ENCODE measurements at regions not wholly inside any gene's neighbourhood (a gene's known extent, or its start where the extent isn't known, plus 50 kb on each side); places are given as distances from the start of the nearest gene placed in this dataset.

DNA sequence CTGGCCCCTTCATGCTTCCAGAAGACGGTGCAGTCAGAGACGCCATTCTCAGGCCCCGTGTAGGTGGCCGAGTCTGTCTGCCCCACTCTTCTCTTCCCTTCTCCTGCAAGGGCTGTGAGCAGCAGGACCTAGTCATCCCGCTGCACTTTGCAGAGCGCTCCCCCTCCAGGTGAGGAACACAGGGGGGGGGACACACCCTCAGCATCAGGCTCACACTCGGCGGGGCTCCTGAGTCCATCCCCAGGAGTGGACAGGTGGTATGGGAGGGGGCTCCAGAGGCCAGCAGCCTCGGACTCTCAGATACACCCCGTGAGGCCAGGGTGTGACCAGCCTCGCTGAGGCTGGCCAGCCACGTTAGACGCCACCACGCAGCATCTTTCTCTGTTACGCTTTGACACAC is 460.5 kb upstream of the MYT1L start:
- Histone ChIP-seq H3K9ac (ENCODE audit: low read length) (no peak overlapping the region), H3F3A (ENCODE audit: insufficient read depth, low read length) (no peaks in the 10 kb centered on the region), H3K79me2 (ENCODE audit: insufficient read depth, low read length) (no peaks in the 10 kb centered on the region), H2AFZ (ENCODE audit: low read length) (no peak overlapping the region), H3K9me2 (ENCODE audit: low read depth, low read length) (no peaks in the 10 kb centered on the region), H3K4me2 (ENCODE audit: low read length) (no peak overlapping the region), H3K27me3 (ENCODE audit: insufficient read depth, low read length) (no peaks in the 10 kb centered on the region), H3K36me3 (ENCODE audit: insufficient read depth, low read length) (no peaks in the 10 kb centered on the region), H3K4me3 (ENCODE audit: low read depth, low read length, poor library complexity, severe bottlenecking) (no peak overlapping the region), H3K4me1 (ENCODE audit: insufficient read depth, low read length, severe bottlenecking) (no peaks in the 10 kb centered on the region), H3K9me3 (ENCODE audit: low read length) (no peaks in the 10 kb centered on the region), H4K20me1 (ENCODE audit: insufficient read depth, low read length) (no peaks in the 10 kb centered on the region), H3K27ac (ENCODE audit: low read depth, low read length, poor library complexity, severe bottlenecking) (no peak overlapping the region)
- TF ChIP-seq, protein P1, sequence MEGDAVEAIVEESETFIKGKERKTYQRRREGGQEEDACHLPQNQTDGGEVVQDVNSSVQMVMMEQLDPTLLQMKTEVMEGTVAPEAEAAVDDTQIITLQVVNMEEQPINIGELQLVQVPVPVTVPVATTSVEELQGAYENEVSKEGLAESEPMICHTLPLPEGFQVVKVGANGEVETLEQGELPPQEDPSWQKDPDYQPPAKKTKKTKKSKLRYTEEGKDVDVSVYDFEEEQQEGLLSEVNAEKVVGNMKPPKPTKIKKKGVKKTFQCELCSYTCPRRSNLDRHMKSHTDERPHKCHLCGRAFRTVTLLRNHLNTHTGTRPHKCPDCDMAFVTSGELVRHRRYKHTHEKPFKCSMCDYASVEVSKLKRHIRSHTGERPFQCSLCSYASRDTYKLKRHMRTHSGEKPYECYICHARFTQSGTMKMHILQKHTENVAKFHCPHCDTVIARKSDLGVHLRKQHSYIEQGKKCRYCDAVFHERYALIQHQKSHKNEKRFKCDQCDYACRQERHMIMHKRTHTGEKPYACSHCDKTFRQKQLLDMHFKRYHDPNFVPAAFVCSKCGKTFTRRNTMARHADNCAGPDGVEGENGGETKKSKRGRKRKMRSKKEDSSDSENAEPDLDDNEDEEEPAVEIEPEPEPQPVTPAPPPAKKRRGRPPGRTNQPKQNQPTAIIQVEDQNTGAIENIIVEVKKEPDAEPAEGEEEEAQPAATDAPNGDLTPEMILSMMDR (IDR thresholded peaks at IDR 0.05; ENCODE audit: low read length) = no peak
- TF ChIP-seq EZH2 (IDR thresholded peaks at IDR 0.05; ENCODE audit: borderline replicate concordance, low read length) = no peak

DNA sequence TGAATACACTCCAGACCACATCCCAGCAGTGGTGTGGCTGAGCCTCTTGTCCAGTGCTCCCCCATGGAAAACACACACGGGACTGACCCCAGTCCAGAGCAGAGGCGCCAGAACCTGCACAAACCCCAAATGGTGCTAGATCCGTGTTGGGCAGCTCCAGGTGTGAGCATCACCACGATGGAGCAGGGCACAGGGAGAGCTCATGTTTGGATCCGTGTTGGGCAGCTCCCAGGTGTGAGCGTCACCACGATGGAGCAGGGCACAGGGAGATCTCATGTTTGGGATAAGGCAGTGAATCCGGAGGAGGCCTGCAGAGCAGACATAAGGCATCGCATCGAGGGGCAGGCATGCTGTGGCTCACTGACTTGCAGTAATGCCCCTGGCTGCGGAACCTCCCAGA is 460.0 kb upstream of the MYT1L start:
- no peak overlapping the region for H2AFZ ChIP-seq (ENCODE audit: low read length)
- no peaks in the 10 kb centered on the region for H3K9me3 ChIP-seq (ENCODE audit: low read length)
- H3K4me3 ChIP-seq (ENCODE audit: low read depth, low read length, poor library complexity, severe bottlenecking) = no peak overlapping the region
- H3K4me2 ChIP-seq (ENCODE audit: low read length) = no peak overlapping the region
- H3K4me1 ChIP-seq (ENCODE audit: insufficient read depth, low read length, severe bottlenecking) = no peaks in the 10 kb centered on the region
- no peak for TF ChIP-seq EZH2 (IDR thresholded peaks at IDR 0.05; ENCODE audit: borderline replicate concordance, low read length)
- TF ChIP-seq, protein P1 (IDR thresholded peaks at IDR 0.05; ENCODE audit: low read length) = no peak
- no peaks in the 10 kb centered on the region for H3F3A ChIP-seq (ENCODE audit: insufficient read depth, low read length)
- H3K36me3 ChIP-seq (ENCODE audit: insufficient read depth, low read length) = no peaks in the 10 kb centered on the region
- no peak overlapping the region for H3K27ac ChIP-seq (ENCODE audit: low read depth, low read length, poor library complexity, severe bottlenecking)
- no peaks in the 10 kb centered on the region for H4K20me1 ChIP-seq (ENCODE audit: insufficient read depth, low read length)
- H3K79me2 ChIP-seq (ENCODE audit: insufficient read depth, low read length) = no peaks in the 10 kb centered on the region
- no peaks in the 10 kb centered on the region for H3K9me2 ChIP-seq (ENCODE audit: low read depth, low read length)
- no peak overlapping the region for H3K9ac ChIP-seq (ENCODE audit: low read length)
- H3K27me3 ChIP-seq (ENCODE audit: insufficient read depth, low read length) = no peaks in the 10 kb centered on the region

DNA sequence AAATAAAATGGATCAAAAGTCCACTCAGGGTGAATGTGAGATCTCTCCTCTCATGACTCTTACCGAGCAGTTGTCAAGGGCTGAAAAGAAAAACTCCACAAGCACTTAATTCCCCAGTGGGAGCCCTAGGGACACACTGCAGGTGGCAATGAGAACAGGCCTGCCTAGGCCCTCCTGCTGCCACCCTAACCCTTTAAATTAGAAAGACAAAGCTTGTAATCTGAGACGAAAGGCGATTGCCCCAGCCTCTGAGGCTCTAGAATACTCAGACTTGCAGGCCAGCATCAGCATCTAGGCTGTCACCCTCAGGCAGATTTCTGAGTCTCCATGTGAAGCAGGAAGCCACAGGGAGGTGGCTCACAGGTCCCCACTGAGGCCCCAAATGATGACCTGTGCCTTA is 457.0 kb upstream of the MYT1L start:
- H3K4me1 ChIP-seq (ENCODE audit: insufficient read depth, low read length, severe bottlenecking) = no peaks in the 10 kb centered on the region

More for the DNA sequence above, 457.0 kb upstream of the MYT1L start:
- Histone ChIP-seq H3K9me3 (ENCODE audit: low read length) (no peaks in the 10 kb centered on the region), H3K4me2 (ENCODE audit: low read length) (no peak overlapping the region), H3K79me2 (ENCODE audit: insufficient read depth, low read length) (no peaks in the 10 kb centered on the region), H3K9ac (ENCODE audit: low read length) (no peak overlapping the region), H3K27me3 (ENCODE audit: insufficient read depth, low read length) (0 out of 2 replicates have a peak, but pooled peaks cover 7% of the 10 kb centered on the region), H3K36me3 (ENCODE audit: insufficient read depth, low read length) (no peaks in the 10 kb centered on the region), H3K4me3 (ENCODE audit: low read depth, low read length, poor library complexity, severe bottlenecking) (no peak overlapping the region), H3K9me2 (ENCODE audit: low read depth, low read length) (no peaks in the 10 kb centered on the region), H3K27ac (ENCODE audit: low read depth, low read length, poor library complexity, severe bottlenecking) (no peak overlapping the region), H3F3A (ENCODE audit: insufficient read depth, low read length) (no peaks in the 10 kb centered on the region), H2AFZ (ENCODE audit: low read length) (no peak overlapping the region), H4K20me1 (ENCODE audit: insufficient read depth, low read length) (no peaks in the 10 kb centered on the region)
- no peak for TF ChIP-seq EZH2 (IDR thresholded peaks at IDR 0.05; ENCODE audit: borderline replicate concordance, low read length)
- TF ChIP-seq, protein P1 (IDR thresholded peaks at IDR 0.05; ENCODE audit: low read length) = no peak
